HG02623 (cell line): ENCODE measurements at regions not wholly inside any gene's neighbourhood (a gene's known extent, or its start where the extent isn't known, plus 50 kb on each side); places are given as distances from the start of the nearest gene placed in this dataset.

ENCODE experiments used
- ATAC-seq: cut with Tn5 transposase; IDR thresholded peaks from one replicate; pipeline ENCODE4 v1.9.1; 2021; ENCODE audit warnings: moderate library complexity; ENCODE audit not compliant: unreplicated experiment

DNA sequence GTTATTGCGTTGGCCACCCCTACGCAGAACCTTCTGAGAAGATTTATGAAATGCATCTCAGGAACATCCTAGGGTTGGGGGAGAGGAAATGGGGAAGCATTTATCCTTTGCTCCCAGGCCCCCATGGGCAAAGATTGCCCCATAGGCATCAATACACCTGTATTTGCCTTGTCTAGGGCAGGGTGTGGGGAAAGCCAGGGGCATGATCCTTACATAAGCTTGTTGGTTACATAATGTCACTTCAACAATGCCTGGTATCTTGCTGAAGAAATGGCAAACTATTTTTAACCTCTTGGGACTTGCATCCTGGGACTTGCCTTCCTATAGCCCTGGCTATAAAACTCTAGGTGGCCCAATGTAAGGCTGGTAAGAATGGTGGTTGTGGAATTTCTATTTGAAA lies 53.9 kb upstream of the SPRED2 start:
- no peak for ATAC-seq

DNA sequence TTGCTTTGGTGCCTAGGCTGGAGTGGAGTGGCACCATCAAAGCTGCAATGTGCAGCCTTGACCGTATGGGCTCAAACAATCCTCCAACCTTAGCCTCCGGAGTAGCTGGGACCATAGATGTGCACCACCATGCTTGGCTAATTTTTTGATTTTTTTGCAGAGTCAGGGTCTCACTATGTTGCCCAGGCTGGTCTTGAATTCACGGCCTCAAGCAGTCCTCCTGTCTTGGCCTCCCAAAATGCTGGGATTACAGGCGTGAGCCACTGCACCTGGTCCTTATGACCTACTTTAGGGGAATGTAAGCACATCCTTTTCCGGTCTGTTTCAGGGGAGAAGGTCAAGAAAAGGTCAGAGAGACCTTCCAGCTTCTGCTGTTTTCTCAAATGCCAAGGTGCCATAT lies 53.4 kb upstream of the SPRED2 start:
- no peak for ATAC-seq

- ATAC-seq, result no peak
Observed at GRCh38 chr2:65483763-65484162, 51.4 kb upstream of the SPRED2 start.

DNA sequence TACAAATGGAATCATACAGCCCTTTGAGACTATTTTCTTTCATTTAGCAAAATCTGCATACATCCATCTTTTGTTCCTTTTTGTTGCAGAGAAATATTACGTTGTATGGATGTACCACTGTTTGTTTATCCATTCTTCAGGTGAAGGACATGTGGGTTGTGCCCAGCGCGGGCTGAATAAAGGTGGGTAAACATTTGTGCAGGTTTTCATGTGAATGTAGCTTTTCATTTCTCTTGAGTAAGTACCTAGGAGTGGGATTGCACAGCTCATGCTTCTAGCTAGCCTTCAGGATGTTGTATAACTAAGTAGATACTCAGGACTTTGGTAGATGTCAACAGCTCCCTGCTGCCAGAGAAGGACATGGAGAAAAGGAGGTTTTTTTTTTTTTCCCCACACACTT lies 50.6 kb upstream of the SPRED2 start:
- ATAC-seq, result no peak
